ENCODE measurements at regions not wholly inside any gene's neighbourhood (a gene's known extent, or its start where the extent isn't known, plus 50 kb on each side); places are given as distances from the start of the nearest gene placed in this dataset.

- no peak for DNase-seq (ENCODE audit: low read depth)
Measured at GRCh38 chr2:221241072-221241471, 331.0 kb downstream of the EPHA4 start.

- no peak for DNase-seq (ENCODE audit: low read depth)
Measured at GRCh38 chr2:221243771-221244170, 328.3 kb downstream of the EPHA4 start.

- no peak for DNase-seq (ENCODE audit: low read depth)
Measured at GRCh38 chr2:221245045-221245444, 327.1 kb downstream of the EPHA4 start.

GRCh38 chr2:221245772-221246171, 326.3 kb downstream of the EPHA4 start:
- no peak for DNase-seq (ENCODE audit: low read depth)

- DNase-seq (ENCODE audit: low read depth), result no peak
Measured at GRCh38 chr2:221254299-221254698, 317.8 kb downstream of the EPHA4 start.

- no peak for DNase-seq (ENCODE audit: low read depth)
Measured at GRCh38 chr2:221255862-221256261, 316.2 kb downstream of the EPHA4 start.

GRCh38 chr2:221258464-221258863, 313.6 kb downstream of the EPHA4 start:
- no peak for DNase-seq (ENCODE audit: low read depth)

GRCh38 chr2:221262651-221263050, 309.5 kb downstream of the EPHA4 start:
- no peak for DNase-seq (ENCODE audit: low read depth)

GRCh38 chr2:221263573-221263972, 308.5 kb downstream of the EPHA4 start:
- no peak for DNase-seq (ENCODE audit: low read depth)

GRCh38 chr2:221264318-221264717, 307.8 kb downstream of the EPHA4 start:
- no peak for DNase-seq (ENCODE audit: low read depth)

GRCh38 chr2:221267773-221268425, 304.2 kb downstream of the EPHA4 start:
- no peak for DNase-seq (ENCODE audit: low read depth)

- DNase-seq (ENCODE audit: low read depth), result no peak
Measured at GRCh38 chr2:221268631-221269030, 303.5 kb downstream of the EPHA4 start.

- DNase-seq (ENCODE audit: low read depth), result no peak
Measured at GRCh38 chr2:221270806-221271205, 301.3 kb downstream of the EPHA4 start.

- no peak for DNase-seq (ENCODE audit: low read depth)
Measured at GRCh38 chr2:221272729-221273128, 299.4 kb downstream of the EPHA4 start.

GRCh38 chr2:221276033-221276432, 296.1 kb downstream of the EPHA4 start:
- no peak for DNase-seq (ENCODE audit: low read depth)

GRCh38 chr2:221276601-221277000, 295.5 kb downstream of the EPHA4 start:
- DNase-seq (ENCODE audit: low read depth), result no peak

GRCh38 chr2:221282386-221282785, 289.7 kb downstream of the EPHA4 start:
- DNase-seq (ENCODE audit: low read depth), result no peak

- DNase-seq (ENCODE audit: low read depth), result peak; percentile 17
Measured at GRCh38 chr2:221283896-221284545, 288.1 kb downstream of the EPHA4 start.

GRCh38 chr2:221285148-221285547, 287.0 kb downstream of the EPHA4 start:
- DNase-seq (ENCODE audit: low read depth), result no peak

- no peak for DNase-seq (ENCODE audit: low read depth)
Measured at GRCh38 chr2:221286406-221286805, 285.7 kb downstream of the EPHA4 start.

GRCh38 chr2:221289389-221289788, 282.7 kb downstream of the EPHA4 start:
- DNase-seq (ENCODE audit: low read depth), result peak; percentile 12

- no peak for DNase-seq (ENCODE audit: low read depth)
Measured at GRCh38 chr2:221289846-221290245, 282.3 kb downstream of the EPHA4 start.

GRCh38 chr2:221293949-221294742, 278.0 kb downstream of the EPHA4 start:
- DNase-seq (ENCODE audit: low read depth), result no peak
